HEK293T (cell line): ENCODE measurements at regions not wholly inside any gene's neighbourhood (a gene's known extent, or its start where the extent isn't known, plus 50 kb on each side); places are given as distances from the start of the nearest gene placed in this dataset.

ENCODE experiments used
- BHLHE40 ChIP-seq: fragments of 450-650 bp; IDR thresholded peaks from 2 replicates; pipeline ENCODE4 v1.6.1; 2016; ENCODE audit warnings: mild to moderate bottlenecking, moderate library complexity, borderline replicate concordance
- CTBP1 ChIP-seq: fragments of 450-650 bp; IDR thresholded peaks from 2 replicates; pipeline ENCODE4 v1.6.1; 2016; ENCODE audit warnings: borderline replicate concordance
- FOXA1 ChIP-seq: fragments of 450-650 bp; IDR thresholded peaks from 2 replicates; pipeline ENCODE4 v1.6.1; 2016; ENCODE audit warnings: mild to moderate bottlenecking
- HDGF ChIP-seq: fragments of 450-650 bp; IDR thresholded peaks from 2 replicates; pipeline ENCODE4 v1.6.1; 2017; ENCODE audit warnings: antibody characterized with exemption, borderline replicate concordance
- L3MBTL2 ChIP-seq: fragments of 450-650 bp; conservative IDR thresholded peaks from 2 replicates; pipeline ENCODE4 v1.6.1; 2016; ENCODE audit warnings: mild to moderate bottlenecking
- NFRKB ChIP-seq: fragments of 450-650 bp; IDR thresholded peaks from 2 replicates; pipeline ENCODE4 v1.6.1; 2016; ENCODE audit warnings: mild to moderate bottlenecking, moderate library complexity
- SUZ12 ChIP-seq: fragments of 450-650 bp; IDR thresholded peaks from 2 replicates; pipeline ENCODE4 v1.6.1; 2016; ENCODE audit warnings: mild to moderate bottlenecking

GRCh38 chr1:216958569-216958968, 235.3 kb upstream of the ESRRG start:
- TF ChIP-seq SUZ12, result no peak
- no peak for TF ChIP-seq FOXA1
- no peak for TF ChIP-seq L3MBTL2
- no peak for TF ChIP-seq HDGF
- no peak for TF ChIP-seq BHLHE40
- no peak for TF ChIP-seq NFRKB
- TF ChIP-seq CTBP1, result no peak
